GM21515 (cell line): ENCODE measurements at regions not wholly inside any gene's neighbourhood (a gene's known extent, or its start where the extent isn't known, plus 50 kb on each side); places are given as distances from the start of the nearest gene placed in this dataset.
A peak's percentile ranks its signal among the peaks of the same experiment; 100 is the strongest.
"Not testable (repeated sequence)": the region's sequence is repeated elsewhere in the genome, so short reads cannot be mapped to it uniquely, and the experiment has no call there.

Experiments
- ATAC-seq: cut with Tn5 transposase; IDR thresholded peaks from one replicate; pipeline ENCODE4 v1.9.1; 2021; ENCODE audit not compliant: unreplicated experiment

GRCh38 chr7:119914119-119914518 lies 358.9 kb upstream of the KCND2 start:
- ATAC-seq = not testable (repeated sequence)

- ATAC-seq = no peak
Measured at GRCh38 chr7:119916501-119916900, 356.5 kb upstream of the KCND2 start.

- no peak for ATAC-seq
Measured at GRCh38 chr7:119918185-119918584, 354.8 kb upstream of the KCND2 start.

GRCh38 chr7:119919986-119920385 lies 353.0 kb upstream of the KCND2 start:
- ATAC-seq = no peak

GRCh38 chr7:119925581-119926289 lies 347.2 kb upstream of the KCND2 start:
- ATAC-seq = no peak

- no peak for ATAC-seq
Measured at GRCh38 chr7:119929891-119930290, 343.1 kb upstream of the KCND2 start.

GRCh38 chr7:119931230-119931824 lies 341.6 kb upstream of the KCND2 start:
- no peak for ATAC-seq

GRCh38 chr7:119935418-119936025 lies 337.5 kb upstream of the KCND2 start:
- peak; percentile 64 for ATAC-seq

GRCh38 chr7:119936836-119937235 lies 336.1 kb upstream of the KCND2 start:
- no peak for ATAC-seq

GRCh38 chr7:119937745-119938144 lies 335.2 kb upstream of the KCND2 start:
- no peak for ATAC-seq

- ATAC-seq = no peak
Measured at GRCh38 chr7:119943942-119944600, 328.9 kb upstream of the KCND2 start.

GRCh38 chr7:119944601-119944972 lies 328.4 kb upstream of the KCND2 start:
- no peak for ATAC-seq

GRCh38 chr7:119945822-119946221 lies 327.2 kb upstream of the KCND2 start:
- no peak for ATAC-seq

GRCh38 chr7:119949053-119949452 lies 323.9 kb upstream of the KCND2 start:
- no peak for ATAC-seq

- not testable (repeated sequence) for ATAC-seq
Measured at GRCh38 chr7:119950390-119951041, 322.5 kb upstream of the KCND2 start.

- not testable (repeated sequence) for ATAC-seq
Measured at GRCh38 chr7:119951614-119952013, 321.4 kb upstream of the KCND2 start.

- ATAC-seq = no peak
Measured at GRCh38 chr7:119957335-119957734, 315.6 kb upstream of the KCND2 start.

- ATAC-seq = no peak
Measured at GRCh38 chr7:119959811-119960210, 313.2 kb upstream of the KCND2 start.

- ATAC-seq = no peak
Measured at GRCh38 chr7:119963654-119964053, 309.3 kb upstream of the KCND2 start.

GRCh38 chr7:119964065-119964464 lies 308.9 kb upstream of the KCND2 start:
- no peak for ATAC-seq

GRCh38 chr7:119964788-119965542 lies 308.0 kb upstream of the KCND2 start:
- ATAC-seq = no peak
